ENCODE measurements at regions not wholly inside any gene's neighbourhood (a gene's known extent, or its start where the extent isn't known, plus 50 kb on each side); places are given as distances from the start of the nearest gene placed in this dataset.
A peak's percentile ranks its signal among the peaks of the same experiment; 100 is the strongest.

DNA sequence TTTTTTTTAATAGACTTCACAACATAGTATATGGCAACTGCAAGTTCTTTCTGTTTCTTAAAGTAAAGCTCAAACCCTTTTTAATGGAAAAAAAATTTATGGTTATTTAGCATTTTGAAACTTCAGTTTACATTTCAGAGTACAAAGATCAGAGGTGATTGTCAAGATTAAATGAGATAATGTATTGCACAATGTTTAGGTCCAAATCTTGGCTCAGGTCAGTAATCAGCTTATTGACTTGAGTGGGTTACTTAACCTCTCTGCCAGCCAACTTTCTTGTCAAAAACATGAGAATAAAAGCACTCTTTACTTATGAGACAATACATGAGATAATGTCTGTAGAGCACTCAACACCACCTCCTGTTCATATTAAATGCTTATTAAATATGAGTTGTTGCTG is 345.1 kb upstream of the PTPRD start:
- H3K4me3 ChIP-seq (ENCODE audit: low read depth, low read length), result no peak overlapping the region
- no peaks in the 10 kb centered on the region for H3K9me3 ChIP-seq (ENCODE audit: control insufficient read depth, insufficient read depth, low read length)
- no peaks in the 10 kb centered on the region for H3K27me3 ChIP-seq (ENCODE audit: control insufficient read depth, insufficient read depth, low read length)
- H3K36me3 ChIP-seq (ENCODE audit: control insufficient read depth, insufficient read depth, low read length), result no peaks in the 10 kb centered on the region
- H3K4me1 ChIP-seq (ENCODE audit: control insufficient read depth, insufficient read depth, low read length), result peaks cover 17% of the 10 kb centered on the region
- H3K27ac ChIP-seq (ENCODE audit: low read depth, low read length), result no peak overlapping the region
- no peak overlapping the region for H3K9ac ChIP-seq (ENCODE audit: low read depth, low read length)

DNA sequence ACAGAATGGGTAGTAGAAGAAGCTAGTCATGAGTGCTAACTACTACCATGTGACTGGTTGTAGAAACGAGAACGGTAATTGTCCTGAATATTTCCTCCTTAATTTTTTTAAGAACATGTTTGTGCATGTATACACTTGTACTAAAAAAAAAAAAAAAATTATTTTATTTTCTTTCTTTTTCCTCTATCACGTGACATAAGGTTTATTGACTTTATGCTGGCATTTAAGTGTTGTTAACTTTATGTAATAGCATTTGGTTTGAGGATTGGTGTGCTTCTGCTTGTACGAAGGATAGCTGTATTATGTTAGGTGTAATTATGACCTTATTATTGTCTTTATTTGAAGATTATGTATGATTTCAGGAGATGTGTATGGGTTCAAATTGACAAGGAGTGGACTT is 349.1 kb upstream of the PTPRD start:
- no peaks in the 10 kb centered on the region for H3K36me3 ChIP-seq (ENCODE audit: control insufficient read depth, insufficient read depth, low read length)

DNA sequence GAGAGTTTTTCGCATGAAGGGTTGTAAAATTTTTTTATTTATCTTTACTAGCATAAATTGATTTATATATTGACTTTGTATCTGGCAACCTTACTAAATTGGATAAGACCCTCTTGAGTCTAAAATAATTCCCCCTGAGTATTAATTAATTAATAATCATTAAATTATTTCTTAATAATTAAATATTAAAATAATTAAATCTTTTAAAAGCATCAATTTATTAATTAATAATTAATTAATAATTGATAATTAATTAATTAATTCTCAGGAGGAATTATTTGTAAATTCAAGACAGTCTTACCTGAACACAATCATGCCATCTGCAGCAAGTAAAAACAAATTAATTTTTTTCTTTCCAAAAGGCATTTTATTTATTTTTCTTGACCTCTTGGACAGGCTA is 370.4 kb upstream of the PTPRD start:
- Histone ChIP-seq H3K27me3 (ENCODE audit: control insufficient read depth, insufficient read depth, low read length) (no peaks in the 10 kb centered on the region), H3K9ac (ENCODE audit: low read depth, low read length) (no peak overlapping the region), H3K9me3 (ENCODE audit: control insufficient read depth, insufficient read depth, low read length) (no peaks in the 10 kb centered on the region), H3K4me3 (ENCODE audit: low read depth, low read length) (no peak overlapping the region), H3K4me1 (ENCODE audit: control insufficient read depth, insufficient read depth, low read length) (no peaks in the 10 kb centered on the region), H3K27ac (ENCODE audit: low read depth, low read length) (no peak overlapping the region), H3K36me3 (ENCODE audit: control insufficient read depth, insufficient read depth, low read length) (no peaks in the 10 kb centered on the region)

More for the DNA sequence above, 349.1 kb upstream of the PTPRD start:
- no peaks in the 10 kb centered on the region for H3K9me3 ChIP-seq (ENCODE audit: control insufficient read depth, insufficient read depth, low read length)
- no peak overlapping the region for H3K27ac ChIP-seq (ENCODE audit: low read depth, low read length)
- no peaks in the 10 kb centered on the region for H3K27me3 ChIP-seq (ENCODE audit: control insufficient read depth, insufficient read depth, low read length)
- H3K4me3 ChIP-seq (ENCODE audit: low read depth, low read length), result no peak overlapping the region
- H3K9ac ChIP-seq (ENCODE audit: low read depth, low read length), result no peak overlapping the region
- 0 out of 2 replicates have a peak, but pooled peaks cover 1% of the 10 kb centered on the region for H3K4me1 ChIP-seq (ENCODE audit: control insufficient read depth, insufficient read depth, low read length)

DNA sequence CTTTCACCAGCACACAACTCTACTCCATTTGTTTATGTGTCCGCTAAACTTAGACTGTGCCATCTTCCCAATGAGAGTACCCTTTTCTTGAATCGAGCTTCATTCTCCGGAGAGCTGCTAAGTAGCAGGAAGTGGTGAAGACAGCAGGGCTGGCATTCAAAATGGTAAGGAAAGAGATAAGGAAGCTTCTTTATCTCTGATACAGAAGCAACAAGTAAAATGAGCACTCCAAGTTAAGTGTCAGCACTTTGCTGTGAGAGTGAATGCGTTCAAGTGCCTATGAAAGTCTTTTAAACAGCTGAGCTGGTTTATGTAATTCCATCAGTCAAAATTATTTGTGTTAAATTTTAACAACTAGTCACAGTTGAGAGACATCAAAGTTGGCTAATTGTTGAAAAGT is 386.8 kb upstream of the PTPRD start:
- H3K9me3 ChIP-seq (ENCODE audit: control insufficient read depth, insufficient read depth, low read length), result no peaks in the 10 kb centered on the region
- H3K4me3 ChIP-seq (ENCODE audit: low read depth, low read length), result no peak overlapping the region
- no peaks in the 10 kb centered on the region for H3K4me1 ChIP-seq (ENCODE audit: control insufficient read depth, insufficient read depth, low read length)
- H3K9ac ChIP-seq (ENCODE audit: low read depth, low read length), result no peak overlapping the region
- H3K27ac ChIP-seq (ENCODE audit: low read depth, low read length), result no peak overlapping the region
- H3K27me3 ChIP-seq (ENCODE audit: control insufficient read depth, insufficient read depth, low read length), result no peaks in the 10 kb centered on the region
- no peaks in the 10 kb centered on the region for H3K36me3 ChIP-seq (ENCODE audit: control insufficient read depth, insufficient read depth, low read length)

DNA sequence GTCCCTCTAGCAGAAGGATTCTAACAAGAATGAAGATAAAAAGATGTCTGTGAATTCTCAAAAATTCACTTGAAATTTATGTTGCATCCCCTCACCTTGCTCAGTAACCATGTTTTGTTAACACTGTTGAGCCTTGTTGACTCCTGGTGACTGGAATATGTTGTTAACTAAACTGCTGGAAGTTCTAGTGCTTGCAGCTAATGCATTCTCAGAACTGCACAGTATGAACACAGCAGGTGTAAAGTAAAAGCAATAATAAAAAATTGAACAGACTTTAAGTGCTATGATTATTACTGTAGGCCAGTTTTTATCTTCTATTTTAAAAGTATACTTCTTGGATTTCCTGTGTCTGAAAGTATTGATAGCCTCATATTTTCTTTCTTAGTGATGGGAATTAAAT is 388.7 kb upstream of the PTPRD start:
- H3K36me3 ChIP-seq (ENCODE audit: control insufficient read depth, insufficient read depth, low read length), result no peaks in the 10 kb centered on the region
- H3K4me1 ChIP-seq (ENCODE audit: control insufficient read depth, insufficient read depth, low read length), result no peaks in the 10 kb centered on the region
- H3K27me3 ChIP-seq (ENCODE audit: control insufficient read depth, insufficient read depth, low read length), result no peaks in the 10 kb centered on the region
- H3K4me3 ChIP-seq (ENCODE audit: low read depth, low read length), result no peak overlapping the region
- no peaks in the 10 kb centered on the region for H3K9me3 ChIP-seq (ENCODE audit: control insufficient read depth, insufficient read depth, low read length)
- H3K27ac ChIP-seq (ENCODE audit: low read depth, low read length), result no peak overlapping the region
- no peak overlapping the region for H3K9ac ChIP-seq (ENCODE audit: low read depth, low read length)

DNA sequence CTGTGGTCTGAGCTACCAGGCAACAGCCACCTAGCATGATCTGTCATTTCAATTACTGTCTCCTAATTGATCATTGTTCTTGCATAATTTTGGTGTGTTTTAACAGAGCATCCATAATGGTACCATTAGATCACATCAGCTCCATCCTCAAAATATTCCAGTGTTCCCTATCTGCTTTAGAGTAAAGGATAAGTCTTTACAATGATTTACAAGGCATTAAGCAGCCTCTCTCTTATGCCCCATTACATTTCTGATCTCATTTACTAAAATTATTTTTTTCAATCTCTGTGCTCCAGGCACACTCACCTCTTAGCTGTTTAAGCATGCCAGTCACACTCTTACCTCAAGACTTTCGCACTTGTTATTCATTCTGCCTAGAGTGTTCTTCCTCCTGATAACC is 389.9 kb upstream of the PTPRD start:
- H3K9ac ChIP-seq (ENCODE audit: low read depth, low read length), result no peak overlapping the region
- H3K4me3 ChIP-seq (ENCODE audit: low read depth, low read length), result no peak overlapping the region
- no peaks in the 10 kb centered on the region; the same call in 1 of the 2 replicates for H3K9me3 ChIP-seq (ENCODE audit: control insufficient read depth, insufficient read depth, low read length)
- H3K27ac ChIP-seq (ENCODE audit: low read depth, low read length), result no peak overlapping the region
- no peaks in the 10 kb centered on the region for H3K27me3 ChIP-seq (ENCODE audit: control insufficient read depth, insufficient read depth, low read length)
- H3K36me3 ChIP-seq (ENCODE audit: control insufficient read depth, insufficient read depth, low read length), result no peaks in the 10 kb centered on the region
- H3K4me1 ChIP-seq (ENCODE audit: control insufficient read depth, insufficient read depth, low read length), result no peaks in the 10 kb centered on the region

- H3K9me3 ChIP-seq (ENCODE audit: control insufficient read depth, insufficient read depth, low read length), result no peaks in the 10 kb centered on the region; the same call in 1 of the 2 replicates
- H3K27me3 ChIP-seq (ENCODE audit: control insufficient read depth, insufficient read depth, low read length), result no peaks in the 10 kb centered on the region
These were observed 391.0 kb upstream of the PTPRD start for GRCh38 chr9:11003836-11004235.

DNA sequence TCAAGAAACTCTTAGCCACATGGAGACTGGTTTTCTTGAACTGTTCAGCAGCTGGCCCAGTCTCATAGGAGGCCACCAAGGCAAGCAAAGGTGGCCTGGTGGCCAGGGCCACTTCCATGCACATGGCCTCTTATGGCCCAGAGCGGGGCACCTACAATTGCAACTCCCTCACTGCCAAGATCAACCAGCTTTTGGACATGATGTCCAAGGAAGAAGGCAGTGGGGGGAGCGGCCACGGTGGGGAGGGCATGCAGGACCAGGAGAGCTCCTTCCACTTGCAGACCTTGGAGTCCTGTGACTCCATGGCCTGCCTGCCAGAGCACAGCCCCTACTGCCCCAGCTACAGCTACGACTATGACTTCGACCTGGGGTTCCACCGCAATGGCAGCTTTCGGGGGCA is 398.9 kb upstream of the PTPRD start:
- Histone ChIP-seq H3K9me3 (ENCODE audit: control insufficient read depth, insufficient read depth, low read length) (no peaks in the 10 kb centered on the region; the same call in 1 of the 2 replicates), H3K4me3 (ENCODE audit: low read depth, low read length) (no peak overlapping the region), H3K9ac (ENCODE audit: low read depth, low read length) (no peak overlapping the region), H3K4me1 (ENCODE audit: control insufficient read depth, insufficient read depth, low read length) (no peaks in the 10 kb centered on the region), H3K36me3 (ENCODE audit: control insufficient read depth, insufficient read depth, low read length) (no peaks in the 10 kb centered on the region), H3K27ac (ENCODE audit: low read depth, low read length) (no peak overlapping the region), H3K27me3 (ENCODE audit: control insufficient read depth, insufficient read depth, low read length) (no peaks in the 10 kb centered on the region)

More at GRCh38 chr9:11003836-11004235, 391.0 kb upstream of the PTPRD start:
- Histone ChIP-seq H3K4me1 (ENCODE audit: control insufficient read depth, insufficient read depth, low read length) (no peaks in the 10 kb centered on the region), H3K9ac (ENCODE audit: low read depth, low read length) (no peak overlapping the region), H3K27ac (ENCODE audit: low read depth, low read length) (no peak overlapping the region), H3K4me3 (ENCODE audit: low read depth, low read length) (no peak overlapping the region), H3K36me3 (ENCODE audit: control insufficient read depth, insufficient read depth, low read length) (no peaks in the 10 kb centered on the region)

DNA sequence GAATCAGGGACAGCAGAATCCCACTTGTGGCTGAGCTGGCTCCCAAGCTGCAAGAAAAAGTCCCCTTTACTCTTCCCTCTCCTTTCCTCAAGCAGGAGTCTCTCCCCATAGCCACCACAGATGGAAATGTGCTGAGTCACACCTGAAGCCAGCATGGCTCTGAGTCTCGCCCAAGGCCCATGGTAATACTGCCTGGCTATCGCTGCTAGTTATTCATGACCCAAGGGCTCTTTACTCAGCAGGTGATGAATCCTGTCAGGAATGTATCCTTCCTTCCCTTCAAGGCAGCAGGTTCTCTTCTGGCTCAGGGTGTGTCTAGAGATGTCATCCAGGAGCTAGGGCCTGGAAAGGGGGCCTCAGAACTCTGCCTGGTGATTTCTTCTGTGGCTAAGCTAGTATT is 403.3 kb upstream of the PTPRD start:
- Histone ChIP-seq H3K4me1 (ENCODE audit: control insufficient read depth, insufficient read depth, low read length) (no peaks in the 10 kb centered on the region), H3K27ac (ENCODE audit: low read depth, low read length) (no peak overlapping the region), H3K36me3 (ENCODE audit: control insufficient read depth, insufficient read depth, low read length) (no peaks in the 10 kb centered on the region), H3K4me3 (ENCODE audit: low read depth, low read length) (no peak overlapping the region), H3K9ac (ENCODE audit: low read depth, low read length) (no peak overlapping the region), H3K27me3 (ENCODE audit: control insufficient read depth, insufficient read depth, low read length) (no peaks in the 10 kb centered on the region), H3K9me3 (ENCODE audit: control insufficient read depth, insufficient read depth, low read length) (no peaks in the 10 kb centered on the region)

GRCh38 chr9:11023201-11023600 is 410.4 kb upstream of the PTPRD start:
- Histone ChIP-seq H3K4me3 (ENCODE audit: low read depth, low read length) (no peak overlapping the region), H3K36me3 (ENCODE audit: control insufficient read depth, insufficient read depth, low read length) (no peaks in the 10 kb centered on the region), H3K9ac (ENCODE audit: low read depth, low read length) (no peak overlapping the region), H3K4me1 (ENCODE audit: control insufficient read depth, insufficient read depth, low read length) (no peaks in the 10 kb centered on the region), H3K27ac (ENCODE audit: low read depth, low read length) (no peak overlapping the region), H3K9me3 (ENCODE audit: control insufficient read depth, insufficient read depth, low read length) (no peaks in the 10 kb centered on the region), H3K27me3 (ENCODE audit: control insufficient read depth, insufficient read depth, low read length) (no peaks in the 10 kb centered on the region)

- Histone ChIP-seq H3K4me1 (ENCODE audit: control insufficient read depth, insufficient read depth, low read length) (no peaks in the 10 kb centered on the region), H3K27me3 (ENCODE audit: control insufficient read depth, insufficient read depth, low read length) (no peaks in the 10 kb centered on the region), H3K27ac (ENCODE audit: low read depth, low read length) (no peak overlapping the region), H3K9me3 (ENCODE audit: control insufficient read depth, insufficient read depth, low read length) (no peaks in the 10 kb centered on the region), H3K9ac (ENCODE audit: low read depth, low read length) (no peak overlapping the region), H3K4me3 (ENCODE audit: low read depth, low read length) (no peak overlapping the region), H3K36me3 (ENCODE audit: control insufficient read depth, insufficient read depth, low read length) (no peaks in the 10 kb centered on the region)
These were observed 413.0 kb upstream of the PTPRD start for GRCh38 chr9:11025775-11026174.

- no peaks in the 10 kb centered on the region for H3K36me3 ChIP-seq (ENCODE audit: control insufficient read depth, insufficient read depth, low read length)
- no peak overlapping the region for H3K9ac ChIP-seq (ENCODE audit: low read depth, low read length)
- H3K27ac ChIP-seq (ENCODE audit: low read depth, low read length), result peak overlapping the region; percentile 75
- no peaks in the 10 kb centered on the region for H3K9me3 ChIP-seq (ENCODE audit: control insufficient read depth, insufficient read depth, low read length)
- peaks cover 22% of the 10 kb centered on the region for H3K4me1 ChIP-seq (ENCODE audit: control insufficient read depth, insufficient read depth, low read length)
- H3K4me3 ChIP-seq (ENCODE audit: low read depth, low read length), result no peak overlapping the region
- H3K27me3 ChIP-seq (ENCODE audit: control insufficient read depth, insufficient read depth, low read length), result no peaks in the 10 kb centered on the region
These were observed 425.6 kb upstream of the PTPRD start for GRCh38 chr9:11038366-11038765.
